ENCODE measurements at regions not wholly inside any gene's neighbourhood (a gene's known extent, or its start where the extent isn't known, plus 50 kb on each side); places are given as distances from the start of the nearest gene placed in this dataset.

DNA sequence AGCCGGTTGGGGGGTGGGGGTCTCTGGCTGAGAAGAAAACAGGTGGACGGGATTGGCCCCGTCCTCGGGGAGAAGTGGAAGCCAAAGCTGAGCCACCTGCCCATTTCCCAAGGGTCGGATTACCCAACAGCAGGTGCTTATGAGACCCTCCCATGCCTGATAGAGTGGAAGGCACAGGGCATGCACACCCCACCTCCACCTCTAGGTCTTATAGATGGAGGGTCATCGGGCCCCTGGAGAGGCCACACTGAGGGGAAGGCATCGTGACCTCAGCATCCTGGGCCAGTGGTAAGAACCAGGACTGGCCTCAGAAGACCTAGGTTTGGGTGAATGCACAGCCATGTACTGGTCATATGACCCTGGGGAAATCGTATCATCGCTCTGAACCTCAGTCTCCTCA lies 85.9 kb downstream of the BUD13 start:
- CTCF ChIA-PET, result interaction anchor here (0.8 to 1.0 kb wide), 2 partner anchors 233 to 1912 kb away, joined by 3 read pairs; no protein-coding TSS in a partner anchor

More for the DNA sequence above, 85.9 kb downstream of the BUD13 start:
- no peaks in the 10 kb centered on the region for H3K27me3 ChIP-seq (ENCODE audit: insufficient read depth)
- no peak overlapping the region for H3K9ac ChIP-seq
- no peak overlapping the region for H3K4me3 ChIP-seq (ENCODE audit: low read depth in 2 of 2, low read length in 1 of 2)
- no peaks in the 10 kb centered on the region for H4K20me1 ChIP-seq (ENCODE audit: insufficient read depth)
- no peak for DNase-seq
- no peaks in the 10 kb centered on the region for H3K79me2 ChIP-seq (ENCODE audit: insufficient read depth)
- TF ChIP-seq EP300 (IDR thresholded peaks at IDR 0.05; ENCODE audit: borderline replicate concordance in 1 of 2, low read depth in 1 of 2, low read length in 1 of 2) (no peak), GABPA (IDR thresholded peaks at IDR 0.05; ENCODE audit: low read depth) (no peak), MXI1 (IDR thresholded peaks at IDR 0.05; ENCODE audit: low read depth, low read length) (no peak), SMC3 (IDR thresholded peaks at IDR 0.05; ENCODE audit: low read depth, low read length) (no peak), SIN3A (IDR thresholded peaks at IDR 0.05; ENCODE audit: borderline replicate concordance, low read depth, low read length) (no peak), RAD21 (IDR thresholded peaks at IDR 0.05; ENCODE audit: low read length) (no peak), RXRA (IDR thresholded peaks at IDR 0.05; ENCODE audit: borderline replicate concordance, low read depth) (no peak), FOXM1 (IDR thresholded peaks at IDR 0.05; ENCODE audit: low read depth) (no peak), CHD2 (IDR thresholded peaks at IDR 0.05; ENCODE audit: low read length, partially characterized antibody) (no peak)
- TF ChIP-seq, protein P1, sequence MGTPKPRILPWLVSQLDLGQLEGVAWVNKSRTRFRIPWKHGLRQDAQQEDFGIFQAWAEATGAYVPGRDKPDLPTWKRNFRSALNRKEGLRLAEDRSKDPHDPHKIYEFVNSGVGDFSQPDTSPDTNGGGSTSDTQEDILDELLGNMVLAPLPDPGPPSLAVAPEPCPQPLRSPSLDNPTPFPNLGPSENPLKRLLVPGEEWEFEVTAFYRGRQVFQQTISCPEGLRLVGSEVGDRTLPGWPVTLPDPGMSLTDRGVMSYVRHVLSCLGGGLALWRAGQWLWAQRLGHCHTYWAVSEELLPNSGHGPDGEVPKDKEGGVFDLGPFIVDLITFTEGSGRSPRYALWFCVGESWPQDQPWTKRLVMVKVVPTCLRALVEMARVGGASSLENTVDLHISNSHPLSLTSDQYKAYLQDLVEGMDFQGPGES (IDR thresholded peaks at IDR 0.05; ENCODE audit: low read depth, low read length), result no peak
- TF ChIP-seq, protein P2, sequence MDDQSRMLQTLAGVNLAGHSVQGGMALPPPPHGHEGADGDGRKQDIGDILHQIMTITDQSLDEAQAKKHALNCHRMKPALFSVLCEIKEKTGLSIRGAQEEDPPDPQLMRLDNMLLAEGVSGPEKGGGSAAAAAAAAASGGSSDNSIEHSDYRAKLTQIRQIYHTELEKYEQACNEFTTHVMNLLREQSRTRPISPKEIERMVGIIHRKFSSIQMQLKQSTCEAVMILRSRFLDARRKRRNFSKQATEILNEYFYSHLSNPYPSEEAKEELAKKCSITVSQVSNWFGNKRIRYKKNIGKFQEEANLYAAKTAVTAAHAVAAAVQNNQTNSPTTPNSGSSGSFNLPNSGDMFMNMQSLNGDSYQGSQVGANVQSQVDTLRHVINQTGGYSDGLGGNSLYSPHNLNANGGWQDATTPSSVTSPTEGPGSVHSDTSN (IDR thresholded peaks at IDR 0.05), result no peak
- TF ChIP-seq, protein P3, sequence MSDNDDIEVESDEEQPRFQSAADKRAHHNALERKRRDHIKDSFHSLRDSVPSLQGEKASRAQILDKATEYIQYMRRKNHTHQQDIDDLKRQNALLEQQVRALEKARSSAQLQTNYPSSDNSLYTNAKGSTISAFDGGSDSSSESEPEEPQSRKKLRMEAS (IDR thresholded peaks at IDR 0.05; ENCODE audit: low read depth), result no peak
- TF ChIP-seq, protein P4, sequence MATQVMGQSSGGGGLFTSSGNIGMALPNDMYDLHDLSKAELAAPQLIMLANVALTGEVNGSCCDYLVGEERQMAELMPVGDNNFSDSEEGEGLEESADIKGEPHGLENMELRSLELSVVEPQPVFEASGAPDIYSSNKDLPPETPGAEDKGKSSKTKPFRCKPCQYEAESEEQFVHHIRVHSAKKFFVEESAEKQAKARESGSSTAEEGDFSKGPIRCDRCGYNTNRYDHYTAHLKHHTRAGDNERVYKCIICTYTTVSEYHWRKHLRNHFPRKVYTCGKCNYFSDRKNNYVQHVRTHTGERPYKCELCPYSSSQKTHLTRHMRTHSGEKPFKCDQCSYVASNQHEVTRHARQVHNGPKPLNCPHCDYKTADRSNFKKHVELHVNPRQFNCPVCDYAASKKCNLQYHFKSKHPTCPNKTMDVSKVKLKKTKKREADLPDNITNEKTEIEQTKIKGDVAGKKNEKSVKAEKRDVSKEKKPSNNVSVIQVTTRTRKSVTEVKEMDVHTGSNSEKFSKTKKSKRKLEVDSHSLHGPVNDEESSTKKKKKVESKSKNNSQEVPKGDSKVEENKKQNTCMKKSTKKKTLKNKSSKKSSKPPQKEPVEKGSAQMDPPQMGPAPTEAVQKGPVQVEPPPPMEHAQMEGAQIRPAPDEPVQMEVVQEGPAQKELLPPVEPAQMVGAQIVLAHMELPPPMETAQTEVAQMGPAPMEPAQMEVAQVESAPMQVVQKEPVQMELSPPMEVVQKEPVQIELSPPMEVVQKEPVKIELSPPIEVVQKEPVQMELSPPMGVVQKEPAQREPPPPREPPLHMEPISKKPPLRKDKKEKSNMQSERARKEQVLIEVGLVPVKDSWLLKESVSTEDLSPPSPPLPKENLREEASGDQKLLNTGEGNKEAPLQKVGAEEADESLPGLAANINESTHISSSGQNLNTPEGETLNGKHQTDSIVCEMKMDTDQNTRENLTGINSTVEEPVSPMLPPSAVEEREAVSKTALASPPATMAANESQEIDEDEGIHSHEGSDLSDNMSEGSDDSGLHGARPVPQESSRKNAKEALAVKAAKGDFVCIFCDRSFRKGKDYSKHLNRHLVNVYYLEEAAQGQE (IDR thresholded peaks at IDR 0.05; ENCODE audit: low read depth, low read length), result no peak
- POLR2A ChIA-PET, result no interaction called here
- no peaks in the 10 kb centered on the region for H3K36me3 ChIP-seq (replicated peaks in 1 of 2; ENCODE audit: control insufficient read depth in 1 of 2, insufficient read depth in 2 of 2, low read length in 1 of 2)
- H3K4me1 ChIP-seq (ENCODE audit: control insufficient read depth in 1 of 2, insufficient read depth in 2 of 2, low read depth in 1 of 2, low read length in 1 of 2), result peaks cover 0 to 12% of the 10 kb centered on the region in 2 experiments; a peak in 1 of 4 replicates
- no peaks in the 10 kb centered on the region for H3K9me2 ChIP-seq
- H3K27ac ChIP-seq (ENCODE audit: low read depth in 2 of 2, low read length in 1 of 2), result no peak overlapping the region
- H3F3A ChIP-seq (replicated peaks; ENCODE audit: insufficient read depth), result no peaks in the 10 kb centered on the region
- H3K4me2 ChIP-seq, result no peak overlapping the region
- 64% methylated on average over 9 of the region's 9 CpGs for WGBS (ENCODE audit: low lambda C conversion rate)
- no peaks in the 10 kb centered on the region for H3K9me3 ChIP-seq
- no peak overlapping the region for H2AFZ ChIP-seq (ENCODE audit: low read depth)

Measured in SK-N-SH (cell line).